Liver (tissue), 2 donors: ENCODE measurements at regions not wholly inside any gene's neighbourhood (a gene's known extent, or its start where the extent isn't known, plus 50 kb on each side); places are given as distances from the start of the nearest gene placed in this dataset.

Experiments used
- FOXA1 ChIP-seq: IDR thresholded peaks from 2 replicates; pipeline ENCODE4 v1.6.1; 2016; ENCODE audit warnings: antibody characterized with exemption
- MAX ChIP-seq: IDR thresholded peaks from 2 replicates; pipeline ENCODE4 v1.6.1; 2016; ENCODE audit warnings: antibody characterized with exemption
- REST ChIP-seq: IDR thresholded peaks from 2 replicates; pipeline ENCODE4 v1.6.1; 2016; ENCODE audit warnings: antibody characterized with exemption, mild to moderate bottlenecking
- YY1 ChIP-seq: IDR thresholded peaks from 2 replicates; pipeline ENCODE4 v1.6.1; 2016; ENCODE audit warnings: antibody characterized with exemption, mild to moderate bottlenecking
- TF ChIP-seq, protein P1 (sequence below): fragments of 150-350 bp; IDR thresholded peaks from 2 replicates; pipeline ENCODE4 v1.5.1; 2017; ENCODE audit warnings: improper control_type of control experiment, low read depth, low read length; ENCODE audit not compliant: missing input control
- donor health status: healthy.

DNA sequence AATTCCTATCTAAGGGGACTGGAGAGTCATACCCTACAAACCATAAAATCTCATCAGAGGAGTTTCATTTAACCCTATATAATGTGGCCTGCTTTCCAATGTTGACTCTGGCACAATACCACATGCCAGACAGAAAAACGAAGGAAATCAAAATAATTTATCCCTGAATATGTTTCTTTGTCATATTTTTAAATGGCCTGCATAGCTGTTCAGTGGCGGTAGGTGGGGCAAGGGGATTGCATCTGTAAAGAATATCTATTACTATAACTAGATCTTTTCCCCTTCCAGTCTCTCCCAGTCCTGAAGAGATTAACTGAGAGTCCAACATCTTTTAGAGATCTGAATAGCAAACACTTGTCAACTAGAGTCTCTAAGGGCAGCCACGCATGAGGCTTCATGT, 278.1 kb upstream of the CTNNB1 start:
- TF ChIP-seq, protein P1, sequence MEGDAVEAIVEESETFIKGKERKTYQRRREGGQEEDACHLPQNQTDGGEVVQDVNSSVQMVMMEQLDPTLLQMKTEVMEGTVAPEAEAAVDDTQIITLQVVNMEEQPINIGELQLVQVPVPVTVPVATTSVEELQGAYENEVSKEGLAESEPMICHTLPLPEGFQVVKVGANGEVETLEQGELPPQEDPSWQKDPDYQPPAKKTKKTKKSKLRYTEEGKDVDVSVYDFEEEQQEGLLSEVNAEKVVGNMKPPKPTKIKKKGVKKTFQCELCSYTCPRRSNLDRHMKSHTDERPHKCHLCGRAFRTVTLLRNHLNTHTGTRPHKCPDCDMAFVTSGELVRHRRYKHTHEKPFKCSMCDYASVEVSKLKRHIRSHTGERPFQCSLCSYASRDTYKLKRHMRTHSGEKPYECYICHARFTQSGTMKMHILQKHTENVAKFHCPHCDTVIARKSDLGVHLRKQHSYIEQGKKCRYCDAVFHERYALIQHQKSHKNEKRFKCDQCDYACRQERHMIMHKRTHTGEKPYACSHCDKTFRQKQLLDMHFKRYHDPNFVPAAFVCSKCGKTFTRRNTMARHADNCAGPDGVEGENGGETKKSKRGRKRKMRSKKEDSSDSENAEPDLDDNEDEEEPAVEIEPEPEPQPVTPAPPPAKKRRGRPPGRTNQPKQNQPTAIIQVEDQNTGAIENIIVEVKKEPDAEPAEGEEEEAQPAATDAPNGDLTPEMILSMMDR, result no peak
- TF ChIP-seq REST (no peak), YY1 (no peak), MAX (no peak), FOXA1 (no peak)
